ENCODE measurements at regions not wholly inside any gene's neighbourhood (a gene's known extent, or its start where the extent isn't known, plus 50 kb on each side); places are given as distances from the start of the nearest gene placed in this dataset.
A peak's percentile ranks its signal among the peaks of the same experiment; 100 is the strongest.

DNA sequence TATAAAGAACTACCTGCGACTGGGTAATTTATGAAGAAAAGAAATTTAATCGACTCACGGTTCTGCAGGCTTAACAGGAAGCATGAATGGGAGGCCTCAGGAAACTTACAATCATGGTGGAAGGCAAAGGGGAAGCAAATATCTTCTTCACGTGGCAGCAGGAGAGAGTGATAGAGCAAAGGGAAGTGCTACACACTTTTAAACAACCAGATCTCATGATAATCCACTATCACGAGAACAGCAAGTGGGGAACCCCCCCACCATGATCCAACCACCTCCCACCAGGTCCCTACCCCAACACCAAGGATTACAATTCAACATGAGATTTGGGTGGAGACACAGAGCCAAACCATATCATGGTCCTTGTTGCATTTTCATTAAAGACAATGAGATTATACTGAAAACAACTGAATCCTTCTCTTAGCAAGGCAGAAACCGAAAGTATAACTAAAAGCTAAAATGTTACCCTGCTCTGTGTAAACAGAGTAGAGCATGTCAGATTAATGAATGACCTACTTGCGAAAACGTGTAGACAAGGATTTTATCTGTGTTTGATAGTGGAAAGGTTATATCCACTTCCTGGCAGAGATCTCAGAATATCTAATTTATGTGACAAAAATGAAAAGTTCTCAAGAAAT is 60.1 kb upstream of the RBBP8 start:
- Histone ChIP-seq H3K27me3 (ENCODE audit: insufficient read depth, low read length, poor library complexity, severe bottlenecking) (no peaks in the 10 kb centered on the region), H3K4me2 (ENCODE audit: low read depth, low read length, poor library complexity, severe bottlenecking) (no peak overlapping the region), H3K9me2 (replicated peaks; ENCODE audit: low read depth, low read length) (no peaks in the 10 kb centered on the region), H3K4me3 (ENCODE audit: low read length, poor library complexity, severe bottlenecking) (no peak overlapping the region), H3K9ac (ENCODE audit: low read depth, low read length, poor library complexity, severe bottlenecking) (no peak overlapping the region), H3K36me3 (ENCODE audit: insufficient read depth, low read length) (no peaks in the 10 kb centered on the region), H4K20me1 (ENCODE audit: insufficient read depth, low read length, poor library complexity, severe bottlenecking) (no peaks in the 10 kb centered on the region), H3K9me3 (ENCODE audit: insufficient read depth, low read depth, low read length) (no peaks in the 10 kb centered on the region), H2AFZ (ENCODE audit: low read length) (peak overlapping the region; percentile 20; the same call in 1 of the 2 replicates), H3F3A (ENCODE audit: low read depth) (no peaks in the 10 kb centered on the region), H3K79me2 (ENCODE audit: insufficient read depth, low read length) (no peaks in the 10 kb centered on the region), H3K4me1 (ENCODE audit: insufficient read depth, low read length, poor library complexity, severe bottlenecking) (no peaks in the 10 kb centered on the region)
- TF ChIP-seq, protein P1, sequence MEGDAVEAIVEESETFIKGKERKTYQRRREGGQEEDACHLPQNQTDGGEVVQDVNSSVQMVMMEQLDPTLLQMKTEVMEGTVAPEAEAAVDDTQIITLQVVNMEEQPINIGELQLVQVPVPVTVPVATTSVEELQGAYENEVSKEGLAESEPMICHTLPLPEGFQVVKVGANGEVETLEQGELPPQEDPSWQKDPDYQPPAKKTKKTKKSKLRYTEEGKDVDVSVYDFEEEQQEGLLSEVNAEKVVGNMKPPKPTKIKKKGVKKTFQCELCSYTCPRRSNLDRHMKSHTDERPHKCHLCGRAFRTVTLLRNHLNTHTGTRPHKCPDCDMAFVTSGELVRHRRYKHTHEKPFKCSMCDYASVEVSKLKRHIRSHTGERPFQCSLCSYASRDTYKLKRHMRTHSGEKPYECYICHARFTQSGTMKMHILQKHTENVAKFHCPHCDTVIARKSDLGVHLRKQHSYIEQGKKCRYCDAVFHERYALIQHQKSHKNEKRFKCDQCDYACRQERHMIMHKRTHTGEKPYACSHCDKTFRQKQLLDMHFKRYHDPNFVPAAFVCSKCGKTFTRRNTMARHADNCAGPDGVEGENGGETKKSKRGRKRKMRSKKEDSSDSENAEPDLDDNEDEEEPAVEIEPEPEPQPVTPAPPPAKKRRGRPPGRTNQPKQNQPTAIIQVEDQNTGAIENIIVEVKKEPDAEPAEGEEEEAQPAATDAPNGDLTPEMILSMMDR (conservative IDR thresholded peaks at IDR 0.05; ENCODE audit: low read length): no peak
- no peak for TF ChIP-seq EZH2phosphoT487 (IDR thresholded peaks at IDR 0.05; ENCODE audit: borderline replicate concordance)

DNA sequence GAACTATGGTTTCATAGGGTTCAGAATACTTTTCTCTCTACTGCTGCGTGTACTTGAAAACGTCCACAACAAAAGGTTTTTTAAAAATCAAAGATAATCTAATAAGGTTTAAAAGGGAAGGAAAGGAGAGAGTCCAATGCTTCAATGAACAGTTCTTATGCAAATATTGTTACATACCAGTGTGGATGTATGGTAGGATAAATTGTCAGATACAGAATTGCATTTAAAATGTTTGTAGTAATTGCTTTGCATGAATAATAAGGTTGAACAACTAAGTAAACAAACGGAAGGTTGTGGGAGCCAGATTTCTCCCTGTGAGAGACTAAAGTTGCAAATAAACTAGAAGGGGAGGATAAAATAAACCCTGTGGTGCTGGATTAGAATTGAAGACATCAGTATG is 53.8 kb upstream of the RBBP8 start:
- no peak overlapping the region for H3K4me2 ChIP-seq (ENCODE audit: low read depth, low read length, poor library complexity, severe bottlenecking)
- H3K4me1 ChIP-seq (ENCODE audit: insufficient read depth, low read length, poor library complexity, severe bottlenecking): no peaks in the 10 kb centered on the region
- H2AFZ ChIP-seq (ENCODE audit: low read length): no peak overlapping the region
- H3K4me3 ChIP-seq (ENCODE audit: low read length, poor library complexity, severe bottlenecking): no peak overlapping the region
- no peaks in the 10 kb centered on the region for H3K79me2 ChIP-seq (ENCODE audit: insufficient read depth, low read length)
- no peaks in the 10 kb centered on the region for H4K20me1 ChIP-seq (ENCODE audit: insufficient read depth, low read length, poor library complexity, severe bottlenecking)
- H3K9me2 ChIP-seq (replicated peaks; ENCODE audit: low read depth, low read length): no peaks in the 10 kb centered on the region
- H3K9ac ChIP-seq (ENCODE audit: low read depth, low read length, poor library complexity, severe bottlenecking): no peak overlapping the region
- no peaks in the 10 kb centered on the region for H3F3A ChIP-seq (ENCODE audit: low read depth)
- H3K27me3 ChIP-seq (ENCODE audit: insufficient read depth, low read length, poor library complexity, severe bottlenecking): no peaks in the 10 kb centered on the region
- H3K9me3 ChIP-seq (ENCODE audit: insufficient read depth, low read depth, low read length): no peaks in the 10 kb centered on the region
- no peaks in the 10 kb centered on the region for H3K36me3 ChIP-seq (ENCODE audit: insufficient read depth, low read length)
- no peak for TF ChIP-seq EZH2phosphoT487 (IDR thresholded peaks at IDR 0.05; ENCODE audit: borderline replicate concordance)
- TF ChIP-seq, protein P1 (conservative IDR thresholded peaks at IDR 0.05; ENCODE audit: low read length): no peak

DNA sequence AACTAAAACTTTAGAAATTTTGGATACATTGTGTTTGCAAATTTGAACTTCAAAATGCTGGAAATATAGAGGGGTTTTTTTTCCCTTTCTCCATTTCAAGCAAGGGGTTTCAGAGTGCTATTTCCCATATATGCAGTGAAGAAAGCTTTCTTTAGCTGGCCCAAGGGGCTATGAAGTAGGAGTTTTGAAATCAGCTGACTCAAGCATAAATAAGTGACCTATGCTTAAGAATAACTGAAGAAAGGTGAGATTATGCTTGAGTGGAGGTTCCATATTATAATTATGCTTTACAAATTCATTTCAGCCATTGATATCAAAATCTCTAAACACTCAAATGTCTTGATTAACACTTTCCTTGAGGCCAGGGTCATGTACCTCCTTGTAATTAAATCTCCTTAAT is 51.0 kb upstream of the RBBP8 start:
- Histone ChIP-seq H3K27me3 (ENCODE audit: insufficient read depth, low read length, poor library complexity, severe bottlenecking) (no peaks in the 10 kb centered on the region), H3K4me3 (ENCODE audit: low read length, poor library complexity, severe bottlenecking) (no peak overlapping the region), H4K20me1 (ENCODE audit: insufficient read depth, low read length, poor library complexity, severe bottlenecking) (no peaks in the 10 kb centered on the region), H3K36me3 (ENCODE audit: insufficient read depth, low read length) (no peaks in the 10 kb centered on the region), H3K79me2 (ENCODE audit: insufficient read depth, low read length) (no peaks in the 10 kb centered on the region), H3K4me1 (ENCODE audit: insufficient read depth, low read length, poor library complexity, severe bottlenecking) (no peaks in the 10 kb centered on the region), H3K9me2 (replicated peaks; ENCODE audit: low read depth, low read length) (no peaks in the 10 kb centered on the region), H3K9ac (ENCODE audit: low read depth, low read length, poor library complexity, severe bottlenecking) (no peak overlapping the region), H3K4me2 (ENCODE audit: low read depth, low read length, poor library complexity, severe bottlenecking) (no peak overlapping the region), H2AFZ (ENCODE audit: low read length) (no peak overlapping the region), H3F3A (ENCODE audit: low read depth) (no peaks in the 10 kb centered on the region), H3K9me3 (ENCODE audit: insufficient read depth, low read depth, low read length) (no peaks in the 10 kb centered on the region)
- no peak for TF ChIP-seq EZH2phosphoT487 (IDR thresholded peaks at IDR 0.05; ENCODE audit: borderline replicate concordance)

DNA sequence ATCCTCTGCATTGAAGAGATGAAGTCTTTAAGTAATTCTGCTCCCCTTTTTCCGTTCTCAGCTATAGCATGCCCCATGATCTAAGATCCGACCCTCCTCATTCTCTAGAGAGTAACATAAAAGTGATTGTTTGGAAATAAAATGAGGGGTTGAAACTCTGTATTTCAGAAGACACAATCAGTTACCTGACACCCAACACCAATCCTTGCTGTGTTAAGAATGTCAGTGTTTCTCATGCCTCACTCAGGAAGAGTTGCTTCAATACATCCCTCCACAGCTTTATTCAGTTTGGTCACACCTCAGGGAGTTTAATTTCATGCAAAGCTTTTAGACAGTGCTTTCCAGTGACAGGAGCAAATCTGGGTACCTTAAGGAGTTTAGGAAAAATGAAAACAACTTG is 49.9 kb upstream of the RBBP8 start:
- Histone ChIP-seq H3K4me1 (ENCODE audit: insufficient read depth, low read length, poor library complexity, severe bottlenecking) (no peaks in the 10 kb centered on the region), H3K79me2 (ENCODE audit: insufficient read depth, low read length) (no peaks in the 10 kb centered on the region), H3K4me3 (ENCODE audit: low read length, poor library complexity, severe bottlenecking) (no peak overlapping the region), H3K36me3 (ENCODE audit: insufficient read depth, low read length) (no peaks in the 10 kb centered on the region), H3K9me2 (replicated peaks; ENCODE audit: low read depth, low read length) (no peaks in the 10 kb centered on the region), H3K9me3 (ENCODE audit: insufficient read depth, low read depth, low read length) (no peaks in the 10 kb centered on the region), H3K9ac (ENCODE audit: low read depth, low read length, poor library complexity, severe bottlenecking) (no peak overlapping the region), H3K27me3 (ENCODE audit: insufficient read depth, low read length, poor library complexity, severe bottlenecking) (no peaks in the 10 kb centered on the region), H3F3A (ENCODE audit: low read depth) (no peaks in the 10 kb centered on the region), H2AFZ (ENCODE audit: low read length) (no peak overlapping the region), H4K20me1 (ENCODE audit: insufficient read depth, low read length, poor library complexity, severe bottlenecking) (no peaks in the 10 kb centered on the region), H3K4me2 (ENCODE audit: low read depth, low read length, poor library complexity, severe bottlenecking) (no peak overlapping the region)
- TF ChIP-seq, protein P1 (conservative IDR thresholded peaks at IDR 0.05; ENCODE audit: low read length): no peak
- TF ChIP-seq EZH2phosphoT487 (IDR thresholded peaks at IDR 0.05; ENCODE audit: borderline replicate concordance): no peak
